ENCODE measurements at regions not wholly inside any gene's neighbourhood (a gene's known extent, or its start where the extent isn't known, plus 50 kb on each side); places are given as distances from the start of the nearest gene placed in this dataset.

DNA sequence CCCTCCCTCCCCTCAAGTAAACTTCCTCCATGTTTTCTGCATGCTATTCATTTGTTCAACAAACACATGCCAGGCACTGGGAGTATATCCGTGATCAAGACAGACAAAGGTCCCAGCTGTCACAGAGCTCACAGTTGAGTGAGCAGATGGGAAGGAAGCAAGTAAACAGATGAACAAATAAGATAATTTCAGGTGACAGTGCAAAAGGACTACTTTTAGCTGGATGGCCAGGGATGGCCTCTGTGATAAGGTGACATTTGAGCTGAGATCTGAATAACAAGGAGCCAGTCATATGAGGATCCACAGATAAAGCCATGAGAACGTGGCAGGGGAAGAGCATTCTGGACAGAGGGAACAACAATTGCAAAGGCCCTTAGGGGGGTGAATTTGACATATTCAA is 121.7 kb upstream of the RAD23B start:
- Mint-ChIP-seq H3K36me3 (ENCODE audit: low read depth) (no peaks in the 10 kb centered on the region), H3K4me1 (ENCODE audit: low read depth) (no peaks in the 10 kb centered on the region), H3K27me3 (peaks cover 8% of the 10 kb centered on the region), H3K9me3 (no peaks in the 10 kb centered on the region), H3K4me3 (no peak overlapping the region), H3K27ac (no peak overlapping the region)
- intact Hi-C loops (cut with micrococcal nuclease): no loop called here

DNA sequence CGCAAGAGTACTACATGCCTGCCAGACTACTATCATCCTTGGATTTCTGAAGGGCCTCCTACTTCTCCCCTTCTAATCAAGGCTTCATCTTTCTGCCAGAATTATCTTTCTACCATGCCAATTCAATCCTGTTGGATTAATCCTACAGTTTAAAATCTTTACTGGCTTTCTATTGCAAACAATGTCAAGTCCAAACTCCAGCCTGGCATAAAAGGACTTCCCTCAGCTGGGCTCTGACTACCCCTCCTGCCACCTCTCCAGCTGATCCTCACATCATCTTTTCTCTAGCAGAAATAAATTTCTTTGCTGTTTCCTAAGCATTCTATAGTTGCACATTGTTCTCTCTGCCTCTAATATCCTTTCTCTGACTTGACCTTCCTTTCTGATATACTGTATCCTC is 119.7 kb upstream of the RAD23B start:
- no peak overlapping the region for H3K27ac Mint-ChIP-seq
- peaks cover 1% of the 10 kb centered on the region for H3K27me3 Mint-ChIP-seq
- no peaks in the 10 kb centered on the region for H3K4me1 Mint-ChIP-seq (ENCODE audit: low read depth)
- no peak overlapping the region for H3K4me3 Mint-ChIP-seq
- H3K9me3 Mint-ChIP-seq: no peaks in the 10 kb centered on the region
- H3K36me3 Mint-ChIP-seq (ENCODE audit: low read depth): no peaks in the 10 kb centered on the region
- intact Hi-C loops (cut with micrococcal nuclease): no loop called here

DNA sequence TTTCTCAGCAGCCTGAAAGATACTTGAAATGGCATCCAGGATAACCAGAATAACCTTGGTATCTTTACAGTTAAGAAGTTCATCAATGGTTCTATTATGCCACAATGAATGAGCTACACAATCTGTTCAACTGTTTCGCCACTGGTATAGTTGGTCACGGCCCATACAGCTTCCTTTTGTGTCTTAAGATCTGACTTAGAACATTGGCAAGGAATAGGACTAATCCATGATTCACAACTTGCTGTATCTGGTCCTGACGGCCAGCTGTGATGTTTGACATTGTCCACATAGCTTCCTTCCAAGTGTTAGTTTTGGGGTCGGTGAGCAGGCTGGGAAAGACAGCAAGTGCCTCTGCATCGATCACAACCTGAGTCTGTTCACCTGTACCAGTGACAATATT is 113.3 kb upstream of the RAD23B start:
- intact Hi-C loops (cut with micrococcal nuclease): loop anchor here (5.0 kb wide), 1 partner anchor 1562 kb away; no protein-coding TSS in a partner anchor
- Mint-ChIP-seq H3K27ac (no peak overlapping the region), H3K36me3 (ENCODE audit: low read depth) (no peaks in the 10 kb centered on the region), H3K9me3 (no peaks in the 10 kb centered on the region), H3K4me1 (ENCODE audit: low read depth) (no peaks in the 10 kb centered on the region), H3K4me3 (no peak overlapping the region), H3K27me3 (peaks cover 2% of the 10 kb centered on the region)

DNA sequence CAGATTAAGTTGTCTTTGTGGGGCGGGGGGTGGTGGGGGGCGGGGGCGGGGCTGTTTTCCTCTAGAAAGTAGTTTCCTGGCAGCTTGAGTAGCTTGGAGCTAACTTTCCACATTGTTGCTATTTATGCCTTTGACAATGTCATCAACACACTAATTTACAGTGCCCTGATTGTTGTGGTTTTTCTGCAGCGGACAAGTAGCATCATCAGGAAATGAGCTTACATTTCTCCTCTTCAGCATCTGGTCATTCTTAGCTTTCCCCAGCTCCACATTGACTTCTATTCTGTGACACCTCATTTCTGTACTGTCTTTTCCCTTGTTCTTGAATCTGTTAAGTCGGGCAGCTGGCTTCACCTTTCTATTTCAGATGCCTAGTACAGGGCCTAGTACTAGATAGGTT is 112.3 kb upstream of the RAD23B start:
- no peaks in the 10 kb centered on the region for H3K36me3 Mint-ChIP-seq (ENCODE audit: low read depth)
- H3K27me3 Mint-ChIP-seq: peaks cover 2% of the 10 kb centered on the region
- H3K27ac Mint-ChIP-seq: no peak overlapping the region
- H3K4me1 Mint-ChIP-seq (ENCODE audit: low read depth): no peaks in the 10 kb centered on the region
- no peak overlapping the region for H3K4me3 Mint-ChIP-seq
- H3K9me3 Mint-ChIP-seq: no peaks in the 10 kb centered on the region
- intact Hi-C loops (cut with micrococcal nuclease): loop anchor here (5.0 kb wide), 1 partner anchor 1564 kb away; no protein-coding TSS in a partner anchor

DNA sequence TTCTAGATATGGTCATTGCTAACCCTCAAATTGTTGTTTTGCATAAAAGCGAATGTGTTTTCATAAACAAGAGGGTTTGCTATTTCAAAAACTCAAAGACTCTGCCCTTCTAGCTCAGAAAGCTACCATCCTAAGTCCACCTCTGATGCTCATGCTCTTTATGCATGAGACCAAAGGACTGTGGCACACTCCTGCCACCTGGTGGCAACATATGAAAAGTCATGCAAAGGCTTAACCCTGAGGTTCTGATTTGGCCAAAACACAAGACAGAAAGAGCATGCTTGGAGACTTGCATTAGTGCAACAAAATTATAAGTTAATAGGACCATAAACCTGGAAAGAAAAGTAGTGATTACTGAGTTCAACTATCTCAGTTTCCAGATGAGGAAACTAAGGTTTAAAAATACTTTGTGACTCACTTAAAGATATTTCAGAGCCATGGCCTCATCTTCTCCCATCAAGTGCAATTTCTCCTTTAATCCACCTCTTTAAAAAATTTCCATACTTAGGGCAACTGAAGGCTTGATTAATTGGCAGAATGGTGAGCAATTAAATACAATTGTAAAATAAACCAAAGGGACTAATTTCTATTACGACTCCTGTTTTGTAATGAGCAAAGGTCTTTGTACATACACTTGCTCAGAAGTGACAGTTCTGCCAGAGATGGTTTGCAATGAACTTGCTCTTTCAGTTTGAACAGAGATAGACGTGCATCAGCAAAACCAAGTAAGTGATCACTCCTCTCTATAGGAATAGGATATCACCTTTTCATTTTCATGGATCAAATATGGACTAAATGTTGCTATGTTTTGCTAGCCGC is 110.7 kb upstream of the RAD23B start:
- no peak overlapping the region for H3K27ac Mint-ChIP-seq

DNA sequence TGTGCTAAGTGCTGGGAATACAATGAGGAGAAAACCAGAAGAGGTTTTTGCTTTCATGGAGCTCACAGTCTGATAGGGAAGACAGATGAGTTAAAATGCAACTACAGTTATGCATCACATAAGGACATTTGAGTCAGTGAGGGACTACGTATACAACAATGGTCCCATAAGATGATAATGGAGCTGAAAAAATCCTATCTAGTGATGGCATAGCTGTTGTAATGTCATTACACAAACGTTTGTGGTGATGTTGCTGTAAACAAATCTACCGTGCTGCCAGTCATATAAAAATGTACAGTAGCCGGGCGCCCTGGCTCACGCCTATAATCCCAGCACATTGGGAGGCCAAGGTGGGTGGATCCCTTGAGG is 110.1 kb upstream of the RAD23B start:
- Mint-ChIP-seq H3K4me3 (no peak overlapping the region), H3K4me1 (ENCODE audit: low read depth) (no peaks in the 10 kb centered on the region), H3K27ac (no peak overlapping the region), H3K36me3 (ENCODE audit: low read depth) (no peaks in the 10 kb centered on the region), H3K9me3 (no peaks in the 10 kb centered on the region), H3K27me3 (peaks cover 2% of the 10 kb centered on the region)
- intact Hi-C loops (cut with micrococcal nuclease): loop anchor here (5.0 kb wide), 1 partner anchor 1566 kb away; no protein-coding TSS in a partner anchor

More for the DNA sequence above, 110.7 kb upstream of the RAD23B start:
- Mint-ChIP-seq H3K36me3 (ENCODE audit: low read depth) (no peaks in the 10 kb centered on the region), H3K9me3 (no peaks in the 10 kb centered on the region), H3K4me3 (no peak overlapping the region), H3K27me3 (peaks cover 2% of the 10 kb centered on the region), H3K4me1 (ENCODE audit: low read depth) (no peaks in the 10 kb centered on the region)
- intact Hi-C loops (cut with micrococcal nuclease): loop anchor here (5.0 kb wide), 1 partner anchor 1565 kb away; no protein-coding TSS in a partner anchor

DNA sequence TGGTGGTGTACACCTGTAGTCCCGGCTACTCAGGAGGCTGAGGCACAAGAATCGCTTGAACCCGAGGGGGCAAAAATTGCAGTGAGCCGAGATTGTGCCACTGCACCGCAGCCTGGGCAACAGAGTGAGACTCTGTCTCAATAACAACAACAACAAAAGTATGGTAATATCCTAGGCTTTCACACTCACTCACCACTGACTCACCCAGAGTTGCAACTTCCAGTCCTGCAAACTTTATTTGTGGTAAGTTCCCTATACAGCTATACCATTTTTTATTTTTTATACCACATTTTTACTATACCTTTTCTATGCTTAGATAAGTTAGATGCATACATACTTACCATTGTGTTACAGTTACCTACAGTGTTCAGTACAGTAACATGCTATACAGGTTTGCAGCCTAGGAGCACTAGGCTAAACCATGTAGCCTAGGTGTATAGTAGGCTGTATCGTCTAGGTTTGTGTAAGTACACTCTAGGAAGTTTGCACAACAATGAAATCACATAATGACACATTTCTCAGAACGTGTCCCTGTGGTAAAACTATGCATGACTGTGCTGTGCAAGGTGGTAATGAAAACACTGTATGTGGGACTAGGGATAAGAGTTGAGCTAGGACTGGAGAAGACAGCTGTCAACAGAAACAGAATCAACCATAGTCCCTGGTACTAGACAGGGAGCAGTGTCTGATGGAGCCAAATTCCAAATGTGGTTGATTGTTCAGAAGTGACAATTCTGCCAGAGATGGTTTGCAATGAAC is 109.5 kb upstream of the RAD23B start:
- Mint-ChIP-seq H3K9me3 (no peaks in the 10 kb centered on the region), H3K4me3 (no peak overlapping the region), H3K36me3 (ENCODE audit: low read depth) (no peaks in the 10 kb centered on the region), H3K4me1 (ENCODE audit: low read depth) (no peaks in the 10 kb centered on the region), H3K27ac (no peak overlapping the region), H3K27me3 (peaks cover 2% of the 10 kb centered on the region)
- intact Hi-C loops (cut with micrococcal nuclease): loop anchor here (5.0 kb wide), 1 partner anchor 1566 kb away; no protein-coding TSS in a partner anchor

DNA sequence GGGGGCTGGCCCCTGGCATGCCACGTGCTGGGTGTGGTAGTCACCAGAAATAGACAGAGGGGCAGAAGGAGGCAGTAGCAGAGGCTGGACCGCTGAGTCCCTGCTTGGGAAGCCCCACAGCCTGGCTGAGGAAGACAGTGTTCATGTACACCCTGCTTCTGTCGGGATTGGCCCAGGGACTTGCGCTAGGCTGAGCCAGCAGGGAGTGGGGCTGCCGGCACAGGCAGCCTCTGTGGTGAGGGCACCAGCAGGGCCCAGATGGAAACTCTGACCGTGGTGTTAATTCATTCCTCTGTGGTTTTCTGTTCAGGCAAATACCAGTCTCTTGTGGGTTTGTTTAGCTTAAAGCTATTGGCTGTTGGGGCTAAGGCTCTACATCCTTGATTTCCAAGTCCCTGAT is 108.6 kb upstream of the RAD23B start:
- no peaks in the 10 kb centered on the region for H3K4me1 Mint-ChIP-seq (ENCODE audit: low read depth)
- no peaks in the 10 kb centered on the region for H3K27me3 Mint-ChIP-seq
- H3K9me3 Mint-ChIP-seq: no peaks in the 10 kb centered on the region
- H3K36me3 Mint-ChIP-seq (ENCODE audit: low read depth): no peaks in the 10 kb centered on the region
- H3K27ac Mint-ChIP-seq: no peak overlapping the region
- no peak overlapping the region for H3K4me3 Mint-ChIP-seq
- intact Hi-C loops (cut with micrococcal nuclease): loop anchor here (5.0 kb wide), 1 partner anchor 1567 kb away; no protein-coding TSS in a partner anchor

DNA sequence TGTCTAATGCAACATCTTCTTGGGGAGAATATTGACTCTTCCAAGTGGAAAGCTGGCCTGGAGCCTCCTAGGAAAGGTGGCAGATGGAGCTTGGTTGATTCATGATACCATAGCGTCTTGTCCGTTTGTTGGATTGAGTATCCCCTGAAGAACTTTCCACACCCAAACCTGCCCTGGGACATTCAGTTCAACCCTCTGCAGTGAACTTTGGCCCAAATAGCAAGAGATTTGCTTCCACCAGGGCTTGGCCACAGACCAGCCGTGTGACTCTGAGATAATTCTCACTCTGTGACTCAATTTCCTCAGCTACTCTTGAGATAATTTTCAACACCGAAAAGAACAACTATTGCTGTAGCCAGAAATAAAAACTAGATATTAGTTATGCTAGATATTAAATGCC is 108.0 kb upstream of the RAD23B start:
- intact Hi-C loops (cut with micrococcal nuclease): no loop called here
- Mint-ChIP-seq H3K4me1 (ENCODE audit: low read depth) (no peaks in the 10 kb centered on the region), H3K36me3 (ENCODE audit: low read depth) (no peaks in the 10 kb centered on the region), H3K9me3 (no peaks in the 10 kb centered on the region), H3K27ac (no peak overlapping the region), H3K27me3 (no peaks in the 10 kb centered on the region), H3K4me3 (no peak overlapping the region)

DNA sequence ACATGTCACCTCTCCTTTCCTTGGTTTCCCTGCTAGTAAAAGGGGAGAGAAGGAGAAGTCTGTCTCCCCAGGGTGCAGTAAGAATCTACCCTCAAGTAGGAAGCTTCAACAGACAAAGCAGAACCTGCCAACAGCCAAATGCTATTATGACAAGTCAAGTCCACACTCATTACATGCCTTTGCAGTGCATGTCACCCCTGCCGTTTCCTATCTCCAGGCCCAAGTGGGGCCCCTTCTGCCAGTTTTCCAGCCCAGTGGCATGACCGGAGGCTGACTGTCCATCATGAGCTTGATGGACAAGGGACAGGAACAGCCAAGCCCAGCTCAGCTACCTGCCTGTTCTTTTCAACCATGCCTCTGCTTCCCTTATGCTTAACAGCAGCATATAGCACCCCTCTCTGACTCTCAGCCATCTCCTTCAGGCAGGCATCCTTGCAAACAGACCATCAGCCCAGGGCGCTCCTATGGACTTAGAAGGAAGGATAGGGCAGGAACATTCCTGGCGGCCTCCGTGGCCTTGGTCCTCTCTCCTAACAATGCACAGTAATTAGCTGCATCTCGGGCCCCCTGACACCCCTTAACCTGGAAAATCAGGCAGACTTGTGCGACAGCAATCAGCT is 107.2 kb upstream of the RAD23B start:
- intact Hi-C loops (cut with micrococcal nuclease): no loop called here
- H3K36me3 Mint-ChIP-seq (ENCODE audit: low read depth): no peaks in the 10 kb centered on the region
- H3K27ac Mint-ChIP-seq: no peak overlapping the region
- no peaks in the 10 kb centered on the region for H3K9me3 Mint-ChIP-seq
- no peak overlapping the region for H3K4me3 Mint-ChIP-seq
- H3K4me1 Mint-ChIP-seq (ENCODE audit: low read depth): no peaks in the 10 kb centered on the region
- no peaks in the 10 kb centered on the region for H3K27me3 Mint-ChIP-seq

DNA sequence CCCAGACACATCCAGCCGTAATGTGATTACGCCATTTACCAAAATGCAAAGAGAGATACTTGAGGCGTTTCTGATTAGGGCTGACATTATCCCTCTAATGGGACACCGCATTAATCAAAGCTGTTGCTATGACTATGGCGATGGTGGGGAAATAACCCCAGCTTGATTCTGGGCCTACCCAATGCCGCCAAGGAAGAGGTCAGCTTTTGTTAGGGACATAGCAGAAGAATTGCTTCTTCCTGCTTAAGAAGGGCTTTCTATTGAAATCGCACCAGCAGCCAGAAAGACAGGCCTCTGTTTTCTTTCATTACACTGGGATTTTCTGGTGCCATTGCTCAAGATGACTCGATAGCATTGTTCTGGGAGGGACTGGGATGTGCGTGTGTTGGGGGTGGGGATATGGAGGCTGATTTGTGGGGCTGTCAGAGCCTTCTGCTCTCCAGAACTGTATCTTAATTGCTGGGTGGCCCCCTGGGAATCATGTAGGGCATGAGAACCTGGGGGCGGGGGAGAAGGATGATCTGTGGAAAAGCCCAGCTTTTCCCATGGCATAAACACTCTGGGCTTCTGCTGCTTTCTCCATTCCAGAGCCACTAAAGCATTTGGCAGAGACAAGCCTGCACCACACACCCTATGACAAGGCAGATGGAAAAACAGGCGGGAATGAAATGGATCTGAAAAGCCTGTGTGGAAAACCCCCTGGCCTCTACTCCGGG is 106.5 kb upstream of the RAD23B start:
- no peak overlapping the region for H3K27ac Mint-ChIP-seq
- no peaks in the 10 kb centered on the region for H3K36me3 Mint-ChIP-seq (ENCODE audit: low read depth)
- intact Hi-C loops (cut with micrococcal nuclease): no loop called here
- H3K4me1 Mint-ChIP-seq (ENCODE audit: low read depth): no peaks in the 10 kb centered on the region
- no peaks in the 10 kb centered on the region for H3K27me3 Mint-ChIP-seq
- H3K9me3 Mint-ChIP-seq: peaks cover under 1% of the 10 kb centered on the region
- no peak overlapping the region for H3K4me3 Mint-ChIP-seq

DNA sequence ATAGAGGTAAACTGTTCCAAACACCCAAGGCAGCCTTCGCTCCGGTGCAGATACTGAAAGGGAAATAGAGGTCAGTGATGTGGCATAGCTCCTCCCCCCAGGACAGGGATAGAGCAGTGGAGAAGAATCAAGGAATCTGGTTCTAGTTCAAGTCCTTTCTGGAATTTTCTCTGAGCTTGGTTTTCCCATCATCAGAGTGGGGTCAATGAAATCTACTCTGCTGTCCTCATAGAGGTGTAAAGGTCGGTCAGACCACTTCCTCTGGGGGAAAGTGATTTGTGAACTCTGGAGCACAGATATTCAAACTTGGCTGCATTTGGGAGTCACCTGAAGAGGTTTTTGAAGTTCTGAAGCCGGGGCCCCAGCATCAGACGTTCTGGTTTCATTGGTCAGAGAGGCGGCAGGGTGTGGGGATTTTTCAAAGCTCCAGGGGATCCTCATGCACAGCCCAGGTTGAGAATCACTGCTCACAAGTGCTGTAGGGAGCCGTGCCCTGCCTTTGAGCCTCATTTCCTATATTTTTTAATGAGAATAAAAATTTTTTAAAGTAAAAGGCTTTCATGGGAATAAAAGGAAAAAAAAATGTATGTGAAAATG is 105.7 kb upstream of the RAD23B start:
- H3K36me3 Mint-ChIP-seq (ENCODE audit: low read depth): no peaks in the 10 kb centered on the region
- no peak overlapping the region for H3K4me3 Mint-ChIP-seq
- no peaks in the 10 kb centered on the region for H3K27me3 Mint-ChIP-seq
- no peaks in the 10 kb centered on the region for H3K4me1 Mint-ChIP-seq (ENCODE audit: low read depth)
- intact Hi-C loops (cut with micrococcal nuclease): no loop called here
- no peak overlapping the region for H3K27ac Mint-ChIP-seq
- peaks cover 8% of the 10 kb centered on the region for H3K9me3 Mint-ChIP-seq

DNA sequence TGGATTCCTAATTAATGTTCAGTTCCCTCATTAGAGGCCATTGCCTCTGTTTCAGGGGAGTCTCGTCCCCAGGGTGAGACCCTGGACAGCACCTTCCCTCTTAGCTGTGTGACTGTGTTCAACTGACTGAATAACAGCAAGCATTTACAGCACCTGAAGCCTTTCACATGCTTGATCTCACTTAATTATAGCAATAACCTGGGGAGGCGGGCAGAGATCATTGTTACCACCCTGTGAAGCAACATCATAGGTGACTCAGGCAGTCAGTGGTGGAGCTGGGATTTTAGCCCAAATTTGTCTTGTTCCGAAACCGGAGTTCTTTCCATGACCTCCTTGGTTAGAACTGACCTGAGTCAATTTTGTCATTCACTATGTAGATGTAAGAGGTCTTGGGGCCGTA is 105.2 kb upstream of the RAD23B start:
- intact Hi-C loops (cut with micrococcal nuclease): no loop called here
- H3K27me3 Mint-ChIP-seq: no peaks in the 10 kb centered on the region
- H3K4me1 Mint-ChIP-seq (ENCODE audit: low read depth): no peaks in the 10 kb centered on the region
- H3K9me3 Mint-ChIP-seq: peaks cover 13% of the 10 kb centered on the region
- H3K4me3 Mint-ChIP-seq: no peak overlapping the region
- no peak overlapping the region for H3K27ac Mint-ChIP-seq
- H3K36me3 Mint-ChIP-seq (ENCODE audit: low read depth): no peaks in the 10 kb centered on the region

Measured in dendritic cell treated with granulocyte-macrophage colony-stimulating factor and Interleukin-4, amounts not matched to agents 40 ng/mL and 50 ng/mL, for 4 days (primary cell).